ENCODE measurements at regions not wholly inside any gene's neighbourhood (a gene's known extent, or its start where the extent isn't known, plus 50 kb on each side); places are given as distances from the start of the nearest gene placed in this dataset.

DNA sequence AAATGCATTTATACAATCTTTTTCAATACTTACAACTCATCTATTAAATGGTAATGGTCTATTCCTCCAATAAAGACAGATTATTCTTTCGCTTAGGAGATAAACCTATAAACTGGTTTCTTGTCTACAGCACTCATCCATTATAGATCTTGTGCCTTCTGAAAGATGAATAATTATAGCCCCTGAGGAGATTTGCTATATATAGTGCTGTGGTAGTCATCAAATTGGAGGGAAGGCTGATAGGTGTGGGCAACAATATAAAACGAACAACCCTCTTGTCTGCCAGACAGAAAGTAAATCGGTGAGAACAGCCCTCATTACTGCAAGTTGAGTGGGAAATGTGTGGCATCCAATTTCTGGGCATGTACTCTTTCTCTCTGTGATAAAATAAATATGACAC, 292.5 kb upstream of the CNR1 start:
- H3K9ac ChIP-seq (ENCODE audit: insufficient read depth, low read length) = no peak overlapping the region
- H3K79me2 ChIP-seq (ENCODE audit: control insufficient read depth, insufficient read depth, low read length) = no peaks in the 10 kb centered on the region
- H3K27ac ChIP-seq (ENCODE audit: insufficient read depth, low read length) = no peak overlapping the region
- no peak for DNase-seq (ENCODE audit: low read depth in 2 of 2)
- H3K36me3 ChIP-seq (ENCODE audit: control insufficient read depth, insufficient read depth, low read length) = no peaks in the 10 kb centered on the region
- no peaks in the 10 kb centered on the region for H3K4me1 ChIP-seq (ENCODE audit: control insufficient read depth, extremely low read depth, insufficient read depth, low read length)
- H3K27me3 ChIP-seq (ENCODE audit: control insufficient read depth, insufficient read depth, low read length) = no peaks in the 10 kb centered on the region
- TF ChIP-seq EZH2 (IDR thresholded peaks at IDR 0.05; ENCODE audit: low read length, missing control alignments) = no peak
- TF ChIP-seq, protein P1, sequence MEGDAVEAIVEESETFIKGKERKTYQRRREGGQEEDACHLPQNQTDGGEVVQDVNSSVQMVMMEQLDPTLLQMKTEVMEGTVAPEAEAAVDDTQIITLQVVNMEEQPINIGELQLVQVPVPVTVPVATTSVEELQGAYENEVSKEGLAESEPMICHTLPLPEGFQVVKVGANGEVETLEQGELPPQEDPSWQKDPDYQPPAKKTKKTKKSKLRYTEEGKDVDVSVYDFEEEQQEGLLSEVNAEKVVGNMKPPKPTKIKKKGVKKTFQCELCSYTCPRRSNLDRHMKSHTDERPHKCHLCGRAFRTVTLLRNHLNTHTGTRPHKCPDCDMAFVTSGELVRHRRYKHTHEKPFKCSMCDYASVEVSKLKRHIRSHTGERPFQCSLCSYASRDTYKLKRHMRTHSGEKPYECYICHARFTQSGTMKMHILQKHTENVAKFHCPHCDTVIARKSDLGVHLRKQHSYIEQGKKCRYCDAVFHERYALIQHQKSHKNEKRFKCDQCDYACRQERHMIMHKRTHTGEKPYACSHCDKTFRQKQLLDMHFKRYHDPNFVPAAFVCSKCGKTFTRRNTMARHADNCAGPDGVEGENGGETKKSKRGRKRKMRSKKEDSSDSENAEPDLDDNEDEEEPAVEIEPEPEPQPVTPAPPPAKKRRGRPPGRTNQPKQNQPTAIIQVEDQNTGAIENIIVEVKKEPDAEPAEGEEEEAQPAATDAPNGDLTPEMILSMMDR (conservative IDR thresholded peaks at IDR 0.05 in 1 of 2, IDR thresholded peaks at IDR 0.05 in 1 of 2; ENCODE audit: low read depth in 1 of 2, low read length in 2 of 2) = no peak
- H3K4me2 ChIP-seq (ENCODE audit: extremely low read depth, insufficient read depth, low read length) = no peak overlapping the region
- no peak overlapping the region for H3K4me3 ChIP-seq (replicated peaks in 1 of 4; ENCODE audit: control extremely low read depth in 1 of 4, insufficient read depth in 1 of 4, low read depth in 3 of 4, low read length in 4 of 4)
- no peaks in the 10 kb centered on the region for H4K20me1 ChIP-seq (ENCODE audit: control insufficient read depth, extremely low read depth, insufficient read depth, low read length)
- no peak overlapping the region for H2AFZ ChIP-seq (ENCODE audit: low read length)
- H3K9me3 ChIP-seq (ENCODE audit: control insufficient read depth, insufficient read depth, low read depth, low read length) = no peaks in the 10 kb centered on the region

DNA sequence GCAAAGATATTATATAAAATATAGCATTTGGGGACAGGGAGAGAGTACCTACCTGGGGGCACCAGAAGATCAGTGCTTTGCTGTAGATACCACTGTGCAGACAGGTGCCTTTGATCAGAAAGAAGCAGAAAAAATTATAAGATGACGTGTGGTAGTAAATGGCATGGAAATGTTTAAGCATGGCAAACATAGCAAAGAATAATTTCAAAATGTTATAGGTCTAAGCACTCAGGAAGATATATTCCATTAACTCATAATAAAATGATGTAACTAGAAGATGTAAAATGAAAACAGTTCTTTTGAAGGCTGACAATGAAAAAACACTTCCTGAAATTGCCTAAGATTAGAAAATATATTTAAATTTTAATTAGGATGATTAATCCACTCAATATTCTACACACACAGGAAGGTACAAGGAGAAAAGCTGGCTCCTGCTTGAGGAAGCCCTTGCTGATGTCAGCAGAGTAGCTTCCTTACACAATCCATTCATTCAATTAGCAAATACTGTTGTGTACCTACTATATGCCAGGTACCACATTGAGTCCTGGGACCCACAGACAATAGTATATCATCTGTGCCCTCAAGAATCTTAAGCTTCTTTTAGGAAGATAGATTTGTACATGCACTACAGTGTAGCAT, 290.2 kb upstream of the CNR1 start:
- no peak for DNase-seq (ENCODE audit: low read depth in 2 of 2)
- no peaks in the 10 kb centered on the region for H3K36me3 ChIP-seq (ENCODE audit: control insufficient read depth, insufficient read depth, low read length)
- H3K4me2 ChIP-seq (ENCODE audit: extremely low read depth, insufficient read depth, low read length) = no peak overlapping the region
- no peaks in the 10 kb centered on the region for H4K20me1 ChIP-seq (ENCODE audit: control insufficient read depth, extremely low read depth, insufficient read depth, low read length)
- no peaks in the 10 kb centered on the region for H3K4me1 ChIP-seq (ENCODE audit: control insufficient read depth, extremely low read depth, insufficient read depth, low read length)
- no peak overlapping the region for H3K27ac ChIP-seq (ENCODE audit: insufficient read depth, low read length)
- no peak overlapping the region for H2AFZ ChIP-seq (ENCODE audit: low read length)
- H3K79me2 ChIP-seq (ENCODE audit: control insufficient read depth, insufficient read depth, low read length) = no peaks in the 10 kb centered on the region
- no peak overlapping the region for H3K4me3 ChIP-seq (replicated peaks in 1 of 4; ENCODE audit: control extremely low read depth in 1 of 4, insufficient read depth in 1 of 4, low read depth in 3 of 4, low read length in 4 of 4)
- no peaks in the 10 kb centered on the region for H3K9me3 ChIP-seq (ENCODE audit: control insufficient read depth, insufficient read depth, low read depth, low read length)
- no peaks in the 10 kb centered on the region for H3K27me3 ChIP-seq (ENCODE audit: control insufficient read depth, insufficient read depth, low read length)
- TF ChIP-seq EZH2 (IDR thresholded peaks at IDR 0.05; ENCODE audit: low read length, missing control alignments) = no peak
- TF ChIP-seq, protein P1 (conservative IDR thresholded peaks at IDR 0.05 in 1 of 2, IDR thresholded peaks at IDR 0.05 in 1 of 2; ENCODE audit: low read depth in 1 of 2, low read length in 2 of 2) = no peak
- H3K9ac ChIP-seq (ENCODE audit: insufficient read depth, low read length) = no peak overlapping the region

DNA sequence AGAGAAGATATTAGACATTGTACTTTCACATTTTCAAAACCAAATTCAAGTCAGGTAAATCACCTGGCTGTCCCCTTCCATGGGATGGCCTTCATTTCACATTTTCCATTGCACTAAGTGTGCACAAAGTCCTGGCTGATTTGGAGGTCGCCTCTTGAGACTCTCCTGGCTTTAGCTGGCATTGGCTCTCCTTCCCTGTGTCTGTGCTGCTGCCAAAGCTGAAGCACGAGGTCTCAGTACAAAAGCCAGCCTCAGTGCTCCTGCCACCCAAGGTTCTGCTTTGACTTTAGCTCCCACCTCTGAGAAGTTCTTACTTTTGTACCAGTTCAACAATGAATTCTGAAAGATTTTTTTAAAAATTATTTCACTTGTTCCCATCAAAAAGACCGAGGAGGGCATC, 289.2 kb upstream of the CNR1 start:
- Histone ChIP-seq H3K4me3 (replicated peaks in 1 of 4; ENCODE audit: control extremely low read depth in 1 of 4, insufficient read depth in 1 of 4, low read depth in 3 of 4, low read length in 4 of 4) (no peak overlapping the region), H3K9ac (ENCODE audit: insufficient read depth, low read length) (no peak overlapping the region), H4K20me1 (ENCODE audit: control insufficient read depth, extremely low read depth, insufficient read depth, low read length) (no peaks in the 10 kb centered on the region), H3K27me3 (ENCODE audit: control insufficient read depth, insufficient read depth, low read length) (no peaks in the 10 kb centered on the region), H3K36me3 (ENCODE audit: control insufficient read depth, insufficient read depth, low read length) (no peaks in the 10 kb centered on the region), H2AFZ (ENCODE audit: low read length) (no peak overlapping the region), H3K4me1 (ENCODE audit: control insufficient read depth, extremely low read depth, insufficient read depth, low read length) (no peaks in the 10 kb centered on the region), H3K4me2 (ENCODE audit: extremely low read depth, insufficient read depth, low read length) (no peak overlapping the region), H3K79me2 (ENCODE audit: control insufficient read depth, insufficient read depth, low read length) (no peaks in the 10 kb centered on the region), H3K27ac (ENCODE audit: insufficient read depth, low read length) (no peak overlapping the region), H3K9me3 (ENCODE audit: control insufficient read depth, insufficient read depth, low read depth, low read length) (no peaks in the 10 kb centered on the region)
- TF ChIP-seq, protein P1 (conservative IDR thresholded peaks at IDR 0.05 in 1 of 2, IDR thresholded peaks at IDR 0.05 in 1 of 2; ENCODE audit: low read depth in 1 of 2, low read length in 2 of 2) = no peak
- no peak for TF ChIP-seq EZH2 (IDR thresholded peaks at IDR 0.05; ENCODE audit: low read length, missing control alignments)
- no peak for DNase-seq (ENCODE audit: low read depth in 2 of 2)

Data from fibroblast of lung (primary cell).